H9 (cell line): ENCODE measurements at regions not wholly inside any gene's neighbourhood (a gene's known extent, or its start where the extent isn't known, plus 50 kb on each side); places are given as distances from the start of the nearest gene placed in this dataset.

ENCODE experiments used
- DNase-seq: peaks from one replicate; pipeline ENCODE4 v3.0.0-alpha.2; 2017
- H2AFZ ChIP-seq: one replicate; pipeline ENCODE4 v1.6.1; 2013; ENCODE audit warnings: mild to moderate bottlenecking, low read length, control low read depth, moderate library complexity
- H2AK5ac ChIP-seq: 2 replicates; pipeline ENCODE4 v1.6.1; 2013; ENCODE audit warnings: low read length, control low read depth, mixed read lengths; ENCODE audit not compliant: insufficient read length
- H2BK120ac ChIP-seq: one replicate; pipeline ENCODE4 v1.6.1; 2013; ENCODE audit warnings: low read depth, mild to moderate bottlenecking, low read length, control low read depth, inconsistent platforms; ENCODE audit not compliant: poor library complexity, severe bottlenecking
- H2BK12ac ChIP-seq: 2 replicates; pipeline ENCODE4 v1.6.1; 2013; ENCODE audit warnings: low read length, control low read depth, mixed read lengths, low read depth; ENCODE audit not compliant: insufficient read length
- H2BK15ac ChIP-seq: 2 replicates; pipeline ENCODE4 v1.6.1; 2013; ENCODE audit warnings: low read depth, low read length, control low read depth
- H2BK20ac ChIP-seq: one replicate; pipeline ENCODE4 v1.6.1; 2013; ENCODE audit warnings: low read depth, mild to moderate bottlenecking, low read length, control low read depth, inconsistent platforms; ENCODE audit not compliant: poor library complexity, severe bottlenecking
- H2BK5ac ChIP-seq: 2 replicates; pipeline ENCODE4 v1.6.1; 2013; ENCODE audit warnings: low read length, control low read depth, mixed read lengths; ENCODE audit not compliant: insufficient read length
- H3K14ac ChIP-seq: 2 replicates; pipeline ENCODE4 v1.6.1; 2013; ENCODE audit warnings: low read length, control low read depth; ENCODE audit not compliant: insufficient read depth
- H3K18ac ChIP-seq: 2 replicates; pipeline ENCODE4 v1.6.1; 2013; ENCODE audit warnings: low read depth, mild to moderate bottlenecking, mixed read lengths, low read length, control low read depth; ENCODE audit not compliant: insufficient read length
- H3K23ac ChIP-seq: 2 replicates; pipeline ENCODE4 v1.6.1; 2013; ENCODE audit warnings: low read length, control low read depth, mixed read lengths, low read depth; ENCODE audit not compliant: insufficient read length
- H3K23me2 ChIP-seq: 2 replicates; pipeline ENCODE4 v1.6.1; 2013; ENCODE audit warnings: low read depth, mild to moderate bottlenecking, mixed read lengths, low read length, control low read depth; ENCODE audit not compliant: insufficient read length, poor library complexity, severe bottlenecking
- H3K27ac ChIP-seq: 2 replicates; pipeline ENCODE4 v1.5.1; 2013; ENCODE audit warnings: low read length, control low read depth, mixed read lengths, low read depth; ENCODE audit not compliant: insufficient read length
- H3K27me3 ChIP-seq: 2 replicates; pipeline ENCODE4 v1.6.1; 2013; ENCODE audit warnings: low read length, control low read depth, inconsistent platforms; ENCODE audit not compliant: insufficient read depth
- H3K4ac ChIP-seq: 2 replicates; pipeline ENCODE4 v1.6.1; 2013; ENCODE audit warnings: low read depth, mild to moderate bottlenecking, control low read depth, inconsistent platforms, low read length, moderate library complexity
- H3K4me1 ChIP-seq: 2 replicates; pipeline ENCODE4 v1.6.1; 2013; ENCODE audit warnings: low read length, control low read depth, inconsistent platforms; ENCODE audit not compliant: insufficient read depth
- H3K4me2 ChIP-seq: 2 replicates; pipeline ENCODE4 v1.6.1; 2013; ENCODE audit warnings: low read length, control low read depth, mixed read lengths; ENCODE audit not compliant: insufficient read length, insufficient read depth
- H3K56ac ChIP-seq: 2 replicates; pipeline ENCODE4 v1.6.1; 2013; ENCODE audit warnings: low read depth, mild to moderate bottlenecking, mixed read lengths, low read length, control low read depth; ENCODE audit not compliant: insufficient read length
- H3K79me1 ChIP-seq: 2 replicates; pipeline ENCODE4 v1.6.1; 2013; ENCODE audit warnings: low read depth, mild to moderate bottlenecking, moderate library complexity, low read length, control low read depth, inconsistent platforms; ENCODE audit not compliant: insufficient read depth, poor library complexity, severe bottlenecking
- H3K79me2 ChIP-seq: 2 replicates; pipeline ENCODE4 v1.6.1; 2013; ENCODE audit warnings: low read length, control low read depth, inconsistent platforms; ENCODE audit not compliant: insufficient read depth
- H3K9ac ChIP-seq: 2 replicates; pipeline ENCODE4 v1.6.1; 2013; ENCODE audit warnings: low read length, control low read depth, mixed read lengths; ENCODE audit not compliant: insufficient read length; ENCODE audit errors: extremely low read depth
- H3K9me3 ChIP-seq: one replicate; pipeline ENCODE4 v1.6.1; 2013; ENCODE audit warnings: low read depth, low read length, inconsistent platforms; ENCODE audit not compliant: control insufficient read depth
- H3T11ph ChIP-seq: one replicate; pipeline ENCODE4 v1.6.1; 2013; ENCODE audit warnings: mild to moderate bottlenecking, low read length, control low read depth, inconsistent platforms
- H4K20me1 ChIP-seq: one replicate; pipeline ENCODE4 v1.6.1; 2013; ENCODE audit not compliant: control insufficient read depth, insufficient read length, insufficient read depth
- H4K5ac ChIP-seq: 2 replicates; pipeline ENCODE4 v1.6.1; 2013; ENCODE audit warnings: low read depth, mild to moderate bottlenecking, mixed read lengths, low read length, control low read depth; ENCODE audit not compliant: insufficient read length
- H4K8ac ChIP-seq: replicated peaks from 2 replicates; pipeline ENCODE4 v1.6.1; 2013; ENCODE audit warnings: low read length, control low read depth, mixed read lengths, low read depth; ENCODE audit not compliant: insufficient read length
- H4K91ac ChIP-seq: 2 replicates; pipeline ENCODE4 v1.6.1; 2013; ENCODE audit warnings: low read depth, mild to moderate bottlenecking, moderate library complexity, mixed read lengths, low read length, control low read depth; ENCODE audit not compliant: insufficient read length
- H3K27ac Mint-ChIP-seq, 3 experiments: 2 replicates in 2 of 3; 3 replicates in 1 of 3; pipeline ENCODE4 v1.8.0; 2020 to 2021; ENCODE audit warnings: mixed read lengths in 3 of 3, mild to moderate bottlenecking in 1 of 3, moderate library complexity in 1 of 3
- H3K27me3 Mint-ChIP-seq: 2 replicates; pipeline ENCODE4 v1.8.0; 2021; ENCODE audit warnings: low read depth, mild to moderate bottlenecking, moderate library complexity, mixed read lengths
- H3K36me3 Mint-ChIP-seq, 3 experiments: 2 replicates in 2 of 3; 3 replicates in 1 of 3; pipeline ENCODE4 v1.8.0; 2020 to 2021; ENCODE audit warnings: low read depth in 3 of 3, mixed read lengths in 3 of 3; ENCODE audit not compliant: insufficient read depth in 1 of 3
- H3K4me1 Mint-ChIP-seq, 2 experiments: 2 replicates each; pipeline ENCODE4 v1.8.0; 2020; ENCODE audit warnings: mixed read lengths in 2 of 2
- H3K4me3 Mint-ChIP-seq, 2 experiments: 2 replicates in 1 of 2; 3 replicates in 1 of 2; pipeline ENCODE4 v1.8.0; 2020 to 2021; ENCODE audit warnings: mild to moderate bottlenecking in 2 of 2, mixed read lengths in 2 of 2, moderate library complexity in 1 of 2
- H3K9me3 Mint-ChIP-seq, 2 experiments: 2 replicates in 1 of 2; 3 replicates in 1 of 2; pipeline ENCODE4 v1.8.0; 2020; ENCODE audit warnings: mild to moderate bottlenecking in 2 of 2, mixed read lengths in 2 of 2, moderate library complexity in 1 of 2
- CTCF ChIP-seq: fragments of 200-600 bp; sonication (generic); conservative IDR thresholded peaks from 3 replicates; pipeline ENCODE4 v1.8.0; 2021; ENCODE audit warnings: antibody characterized with exemption, mild to moderate bottlenecking
- WGBS: extraction: QIAGEN DNeasy Blood & Tissue Kit; methylation state at CpG from one replicate; pipeline ENCODE4 v1.1.7; 2013; ENCODE audit warnings: missing lambda C conversion rate, low lambda C conversion rate, mixed read lengths; ENCODE audit not compliant: insufficient read length; ENCODE audit errors: extremely low coverage; 5-methylcytosine and 5-hydroxymethylcytosine counted together

GRCh38 chr11:122516686-122517085 is 138.8 kb upstream of the UBASH3B start:
- H3K27me3 ChIP-seq, result no peaks in the 10 kb centered on the region
- H2BK120ac ChIP-seq, result no peak overlapping the region
- no peak overlapping the region for H2BK5ac ChIP-seq
- H2BK20ac ChIP-seq, result no peak overlapping the region
- H3K79me2 ChIP-seq, result no peaks in the 10 kb centered on the region
- H3K9ac ChIP-seq, result no peak overlapping the region
- TF ChIP-seq CTCF, result no peak
- Mint-ChIP-seq H3K9me3 (no peaks in the 10 kb centered on the region; a peak in 2 of 5 replicates), H3K4me3 (no peak overlapping the region), H3K27me3 (no peaks in the 10 kb centered on the region), H3K27ac (no peak overlapping the region), H3K4me1 (peaks cover 5 to 8% of the 10 kb centered on the region in 2 experiments), H3K36me3 (peaks cover 0 to 4% (median 2%) of the 10 kb centered on the region in 3 experiments; a peak in 2 of 7 replicates)
- no peak overlapping the region for H3K14ac ChIP-seq
- H4K91ac ChIP-seq, result no peak overlapping the region
- H2AFZ ChIP-seq, result no peak overlapping the region
- H4K5ac ChIP-seq, result no peak overlapping the region
- no peak overlapping the region for H3K23ac ChIP-seq
- H3K9me3 ChIP-seq, result no peaks in the 10 kb centered on the region
- no peak overlapping the region for H3K56ac ChIP-seq
- no peak overlapping the region for H2BK15ac ChIP-seq
- no CpG with 5 or more reads among the region's 2 CpGs for WGBS
- H3K4me1 ChIP-seq, result no peaks in the 10 kb centered on the region; the same call in 1 of the 2 replicates
- no peak overlapping the region for H3T11ph ChIP-seq
- no peak overlapping the region for H3K4me2 ChIP-seq
- H3K79me1 ChIP-seq, result no peaks in the 10 kb centered on the region
- no peak overlapping the region for H3K27ac ChIP-seq
- H3K4ac ChIP-seq, result no peak overlapping the region
- H3K18ac ChIP-seq, result no peak overlapping the region
- H2AK5ac ChIP-seq, result no peak overlapping the region
- no peak overlapping the region for H2BK12ac ChIP-seq
- H3K23me2 ChIP-seq, result no peaks in the 10 kb centered on the region
- no peaks in the 10 kb centered on the region for H4K20me1 ChIP-seq
- H4K8ac ChIP-seq, result no peak overlapping the region
- DNase-seq, result no peak
